ENCODE measurements at regions not wholly inside any gene's neighbourhood (a gene's known extent, or its start where the extent isn't known, plus 50 kb on each side); places are given as distances from the start of the nearest gene placed in this dataset.

DNA sequence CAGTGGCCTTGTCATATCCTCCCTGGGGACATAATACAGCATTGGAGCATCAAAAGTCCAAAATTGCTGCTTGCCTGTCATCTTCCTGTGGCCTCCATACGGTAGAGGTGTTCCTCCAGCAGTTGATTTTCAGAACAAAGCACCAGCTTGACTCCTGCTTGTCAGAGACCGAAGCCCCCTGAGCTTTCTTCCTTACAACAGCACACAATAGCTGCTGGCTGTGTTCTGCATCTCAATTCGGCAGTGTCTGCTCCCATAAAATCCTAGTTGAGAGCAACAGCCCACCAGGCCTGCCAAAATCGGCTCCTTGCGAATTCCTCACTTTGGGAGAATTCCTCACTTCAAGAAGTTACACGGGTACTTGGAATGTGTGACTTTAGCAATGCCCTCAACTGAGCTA, 372.9 kb downstream of the SAMD5 start:
- 69 to 87% methylated on average over 6 of the region's 6 CpGs for WGBS, 2 donors
- no peaks in the 10 kb centered on the region for H3K27me3 ChIP-seq
- DNase-seq: no peak
- no peak overlapping the region for H3K4me3 ChIP-seq
- H3K4me1 ChIP-seq: no peaks in the 10 kb centered on the region
- TF ChIP-seq, protein P1, sequence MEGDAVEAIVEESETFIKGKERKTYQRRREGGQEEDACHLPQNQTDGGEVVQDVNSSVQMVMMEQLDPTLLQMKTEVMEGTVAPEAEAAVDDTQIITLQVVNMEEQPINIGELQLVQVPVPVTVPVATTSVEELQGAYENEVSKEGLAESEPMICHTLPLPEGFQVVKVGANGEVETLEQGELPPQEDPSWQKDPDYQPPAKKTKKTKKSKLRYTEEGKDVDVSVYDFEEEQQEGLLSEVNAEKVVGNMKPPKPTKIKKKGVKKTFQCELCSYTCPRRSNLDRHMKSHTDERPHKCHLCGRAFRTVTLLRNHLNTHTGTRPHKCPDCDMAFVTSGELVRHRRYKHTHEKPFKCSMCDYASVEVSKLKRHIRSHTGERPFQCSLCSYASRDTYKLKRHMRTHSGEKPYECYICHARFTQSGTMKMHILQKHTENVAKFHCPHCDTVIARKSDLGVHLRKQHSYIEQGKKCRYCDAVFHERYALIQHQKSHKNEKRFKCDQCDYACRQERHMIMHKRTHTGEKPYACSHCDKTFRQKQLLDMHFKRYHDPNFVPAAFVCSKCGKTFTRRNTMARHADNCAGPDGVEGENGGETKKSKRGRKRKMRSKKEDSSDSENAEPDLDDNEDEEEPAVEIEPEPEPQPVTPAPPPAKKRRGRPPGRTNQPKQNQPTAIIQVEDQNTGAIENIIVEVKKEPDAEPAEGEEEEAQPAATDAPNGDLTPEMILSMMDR (IDR thresholded peaks at IDR 0.05): no peak
- no peak for TF ChIP-seq POLR2A (IDR thresholded peaks at IDR 0.05)
- H3K9me3 ChIP-seq: no peaks in the 10 kb centered on the region
- no peak for ATAC-seq
- intact Hi-C loops (cut with DNase I): no loop called here
- no peaks in the 10 kb centered on the region for H3K36me3 ChIP-seq (replicated peaks in 1 of 2; ENCODE audit: insufficient read depth in 1 of 2, low read depth in 2 of 2)
- H3K27ac ChIP-seq: no peak overlapping the region

DNA sequence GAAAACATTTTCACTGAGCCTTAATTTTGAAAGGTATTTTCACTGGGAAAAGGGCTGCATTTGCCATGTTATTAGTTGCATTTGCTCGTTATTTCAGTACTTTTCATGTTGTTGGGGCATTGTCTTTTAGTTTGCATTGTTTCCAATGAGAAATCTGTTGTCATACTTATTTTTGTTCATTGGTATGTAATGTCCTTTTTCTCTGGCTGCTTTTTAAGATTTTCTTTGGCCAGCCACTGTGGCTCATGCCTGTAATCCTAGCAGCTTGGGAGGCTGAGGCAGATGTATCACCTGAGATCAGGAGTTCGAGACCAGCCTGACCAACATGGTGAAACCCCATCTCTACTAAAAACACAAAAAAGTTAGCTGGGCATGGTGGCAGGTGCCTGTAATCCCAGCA, 379.9 kb downstream of the SAMD5 start:
- ATAC-seq: no peak
- TF ChIP-seq, protein P1 (IDR thresholded peaks at IDR 0.05): no peak
- no peak for TF ChIP-seq POLR2A (IDR thresholded peaks at IDR 0.05)
- H3K9me3 ChIP-seq: no peaks in the 10 kb centered on the region
- DNase-seq: no peak
- H3K36me3 ChIP-seq (replicated peaks in 1 of 2; ENCODE audit: insufficient read depth in 1 of 2, low read depth in 2 of 2): no peaks in the 10 kb centered on the region
- H3K4me1 ChIP-seq: no peaks in the 10 kb centered on the region
- H3K4me3 ChIP-seq: no peak overlapping the region
- intact Hi-C loops (cut with DNase I): no loop called here
- no peak overlapping the region for H3K27ac ChIP-seq
- WGBS, 2 donors: 58 to 63% methylated on average over 2 of the region's 2 CpGs
- H3K27me3 ChIP-seq: no peaks in the 10 kb centered on the region

DNA sequence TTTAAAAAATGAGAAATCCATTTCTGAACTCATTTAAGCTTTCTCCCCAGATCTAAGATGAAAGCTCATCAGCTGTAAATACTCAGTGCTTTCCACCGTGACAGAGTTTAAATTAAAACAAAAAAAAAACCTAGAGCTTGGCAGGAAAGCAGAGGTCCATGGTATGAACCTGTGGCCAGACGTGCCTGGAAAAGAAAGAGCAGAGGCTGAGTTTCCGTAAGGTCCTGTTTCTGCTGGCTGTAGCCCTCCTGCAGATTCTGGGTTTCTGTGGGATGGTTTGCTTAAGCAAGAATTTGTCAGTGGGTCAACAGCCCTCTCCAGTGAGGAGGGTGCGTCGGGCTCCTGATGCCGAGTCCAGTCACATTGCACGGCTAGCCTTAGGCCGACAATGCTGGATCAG, 383.2 kb downstream of the SAMD5 start:
- WGBS, 2 donors: 67 to 76% methylated on average over 8 of the region's 8 CpGs
- no peak overlapping the region for H3K4me3 ChIP-seq
- no peaks in the 10 kb centered on the region for H3K4me1 ChIP-seq
- H3K9me3 ChIP-seq: no peaks in the 10 kb centered on the region
- ATAC-seq: no peak
- H3K27ac ChIP-seq: no peak overlapping the region
- H3K36me3 ChIP-seq (replicated peaks in 1 of 2; ENCODE audit: insufficient read depth in 1 of 2, low read depth in 2 of 2): no peaks in the 10 kb centered on the region
- no peak for TF ChIP-seq POLR2A (IDR thresholded peaks at IDR 0.05)
- TF ChIP-seq, protein P1 (IDR thresholded peaks at IDR 0.05): no peak
- intact Hi-C loops (cut with DNase I): no loop called here
- no peak for DNase-seq
- no peaks in the 10 kb centered on the region for H3K27me3 ChIP-seq

DNA sequence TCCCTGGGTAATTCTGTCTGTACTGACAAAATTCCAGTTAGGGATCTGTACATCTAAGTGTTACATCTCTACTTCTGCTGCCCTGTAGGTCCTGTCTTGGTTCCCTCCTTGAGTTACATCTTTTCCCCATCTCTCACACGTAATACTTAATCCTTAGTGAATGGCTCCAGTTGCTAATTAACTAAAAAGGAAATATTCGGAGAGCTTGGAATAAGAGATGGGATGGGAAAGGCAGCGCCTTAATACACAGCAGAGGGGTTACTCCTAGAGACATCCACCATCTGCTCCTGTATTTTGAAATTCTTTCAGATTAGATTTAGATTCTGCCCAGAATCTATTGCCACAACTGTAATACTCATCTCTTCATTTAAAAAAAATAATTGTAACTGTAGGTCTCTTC, 384.0 kb downstream of the SAMD5 start:
- TF ChIP-seq POLR2A (IDR thresholded peaks at IDR 0.05): no peak
- TF ChIP-seq, protein P1 (IDR thresholded peaks at IDR 0.05): no peak
- DNase-seq (no peak), ATAC-seq (no peak)
- H3K27ac ChIP-seq: no peak overlapping the region
- intact Hi-C loops (cut with DNase I): no loop called here
- no peaks in the 10 kb centered on the region for H3K36me3 ChIP-seq (replicated peaks in 1 of 2; ENCODE audit: insufficient read depth in 1 of 2, low read depth in 2 of 2)
- H3K27me3 ChIP-seq: no peaks in the 10 kb centered on the region
- no peaks in the 10 kb centered on the region for H3K4me1 ChIP-seq
- 40 to 49% methylated on average over 3 of the region's 3 CpGs for WGBS, 2 donors
- no peak overlapping the region for H3K4me3 ChIP-seq
- H3K9me3 ChIP-seq: no peaks in the 10 kb centered on the region

DNA sequence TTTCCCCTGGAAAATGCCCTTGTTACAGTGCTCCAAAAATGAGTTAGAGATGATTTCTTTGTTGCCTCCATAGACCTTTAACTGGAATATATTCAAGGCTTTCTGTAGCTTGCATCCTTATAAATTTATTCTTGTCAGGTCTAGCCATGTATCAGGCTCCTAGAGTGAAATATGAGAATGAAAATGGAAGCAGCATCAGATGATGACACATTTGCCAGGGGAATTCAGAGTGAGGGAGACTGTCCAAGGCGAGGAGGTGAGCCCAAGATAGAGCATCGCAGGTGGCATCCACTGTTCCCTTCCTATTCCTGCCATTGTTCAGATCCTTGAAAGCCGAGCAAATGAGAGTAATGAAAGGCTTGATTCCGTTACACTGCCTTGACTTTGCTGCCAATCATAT, 386.8 kb downstream of the SAMD5 start:
- Histone ChIP-seq H3K27me3 (no peaks in the 10 kb centered on the region), H3K4me3 (no peak overlapping the region), H3K9me3 (no peaks in the 10 kb centered on the region), H3K4me1 (no peaks in the 10 kb centered on the region), H3K36me3 (replicated peaks in 1 of 2; ENCODE audit: insufficient read depth in 1 of 2, low read depth in 2 of 2) (no peaks in the 10 kb centered on the region), H3K27ac (no peak overlapping the region)
- no peak for DNase-seq
- no peak for ATAC-seq
- WGBS, 2 donors: 76 to 81% methylated on average over 4 of the region's 4 CpGs
- intact Hi-C loops (cut with DNase I): no loop called here
- TF ChIP-seq POLR2A (IDR thresholded peaks at IDR 0.05): no peak
- TF ChIP-seq, protein P1 (IDR thresholded peaks at IDR 0.05): no peak

All from body of pancreas (tissue), 4 donors.